ENCODE measurements at regions not wholly inside any gene's neighbourhood (a gene's known extent, or its start where the extent isn't known, plus 50 kb on each side); places are given as distances from the start of the nearest gene placed in this dataset.

GRCh38 chr13:82702513-82702912 lies 1179.8 kb downstream of the SLITRK1 start:
- TF ChIP-seq, protein P1, sequence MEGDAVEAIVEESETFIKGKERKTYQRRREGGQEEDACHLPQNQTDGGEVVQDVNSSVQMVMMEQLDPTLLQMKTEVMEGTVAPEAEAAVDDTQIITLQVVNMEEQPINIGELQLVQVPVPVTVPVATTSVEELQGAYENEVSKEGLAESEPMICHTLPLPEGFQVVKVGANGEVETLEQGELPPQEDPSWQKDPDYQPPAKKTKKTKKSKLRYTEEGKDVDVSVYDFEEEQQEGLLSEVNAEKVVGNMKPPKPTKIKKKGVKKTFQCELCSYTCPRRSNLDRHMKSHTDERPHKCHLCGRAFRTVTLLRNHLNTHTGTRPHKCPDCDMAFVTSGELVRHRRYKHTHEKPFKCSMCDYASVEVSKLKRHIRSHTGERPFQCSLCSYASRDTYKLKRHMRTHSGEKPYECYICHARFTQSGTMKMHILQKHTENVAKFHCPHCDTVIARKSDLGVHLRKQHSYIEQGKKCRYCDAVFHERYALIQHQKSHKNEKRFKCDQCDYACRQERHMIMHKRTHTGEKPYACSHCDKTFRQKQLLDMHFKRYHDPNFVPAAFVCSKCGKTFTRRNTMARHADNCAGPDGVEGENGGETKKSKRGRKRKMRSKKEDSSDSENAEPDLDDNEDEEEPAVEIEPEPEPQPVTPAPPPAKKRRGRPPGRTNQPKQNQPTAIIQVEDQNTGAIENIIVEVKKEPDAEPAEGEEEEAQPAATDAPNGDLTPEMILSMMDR (IDR thresholded peaks at IDR 0.05): no peak
- TF ChIP-seq JUN (IDR thresholded peaks at IDR 0.05) (no peak), ESRRA (IDR thresholded peaks at IDR 0.05; ENCODE audit: borderline replicate concordance, low read length) (no peak), POLR2A (IDR thresholded peaks at IDR 0.05; ENCODE audit: low read length) (no peak), RFX5 (IDR thresholded peaks at IDR 0.05) (no peak), REST (IDR thresholded peaks at IDR 0.05) (no peak), HOXA7 (CRISPR knock-in tag; IDR thresholded peaks at IDR 0.05) (no peak), EP300 (IDR thresholded peaks at IDR 0.05) (no peak), BHLHE40 (IDR thresholded peaks at IDR 0.05; ENCODE audit: low read depth, low read length) (no peak), RCOR1 (IDR thresholded peaks at IDR 0.05; ENCODE audit: low read depth, low read length) (no peak), MYC (IDR thresholded peaks at IDR 0.05; ENCODE audit: borderline replicate concordance, low read length) (no peak), BCL3 (IDR thresholded peaks at IDR 0.05) (no peak)

Measured in A549 (cell line).